ENCODE measurements at regions not wholly inside any gene's neighbourhood (a gene's known extent, or its start where the extent isn't known, plus 50 kb on each side); places are given as distances from the start of the nearest gene placed in this dataset.

DNA sequence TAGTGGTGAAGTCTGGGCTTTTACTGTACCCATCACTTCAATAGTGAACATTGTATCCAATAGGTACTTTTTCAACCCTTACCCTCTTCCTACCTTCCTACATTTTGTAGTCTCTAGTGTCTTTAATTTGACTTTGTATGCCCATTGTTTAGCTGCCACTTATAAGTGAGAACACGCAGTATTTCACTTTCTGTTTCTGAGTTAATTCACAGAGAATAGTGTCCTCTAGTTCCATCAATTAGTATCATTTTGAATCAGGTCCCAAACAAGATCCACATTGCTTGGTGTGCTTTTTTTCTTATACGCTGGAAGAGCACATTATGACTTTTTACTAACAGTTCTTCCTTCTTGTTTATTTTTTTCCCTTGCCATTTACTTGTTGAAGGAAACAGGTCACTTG, 176.0 kb upstream of the WDFY3 start:
- H3K4me3 Mint-ChIP-seq = no peak overlapping the region
- H3K27ac ChIP-seq (ENCODE audit: low read depth, low read length) = no peak overlapping the region
- H3K27ac Mint-ChIP-seq = no peak overlapping the region
- intact Hi-C loops (cut with micrococcal nuclease) = no loop called here
- no peaks in the 10 kb centered on the region for H3K36me3 Mint-ChIP-seq
- no peak overlapping the region for H3K4me3 ChIP-seq (ENCODE audit: low read length in 2 of 2)
- CTCF ChIA-PET (ENCODE audit: partially characterized antibody) = no interaction called here
- no peaks in the 10 kb centered on the region for H3K36me3 ChIP-seq (ENCODE audit: insufficient read depth, low read length)
- no peaks in the 10 kb centered on the region for H3K27me3 ChIP-seq (ENCODE audit: insufficient read depth, low read length)
- POLR2A ChIA-PET (ENCODE audit: partially characterized antibody) = no interaction called here
- no peaks in the 10 kb centered on the region for H3K4me1 ChIP-seq (ENCODE audit: insufficient read depth, low read length)
- H3K4me1 Mint-ChIP-seq = no peaks in the 10 kb centered on the region
- H3K27me3 Mint-ChIP-seq = peaks cover 0 to 2% of the 10 kb centered on the region in 2 donors
- H3K9me3 Mint-ChIP-seq = peaks cover 0 to 4% (median 0%) of the 10 kb centered on the region in 8 donors
- DNase-seq = no peak
- no peaks in the 10 kb centered on the region for H3K9me3 ChIP-seq (ENCODE audit: control insufficient read depth in 1 of 2, low read length in 2 of 2)

DNA sequence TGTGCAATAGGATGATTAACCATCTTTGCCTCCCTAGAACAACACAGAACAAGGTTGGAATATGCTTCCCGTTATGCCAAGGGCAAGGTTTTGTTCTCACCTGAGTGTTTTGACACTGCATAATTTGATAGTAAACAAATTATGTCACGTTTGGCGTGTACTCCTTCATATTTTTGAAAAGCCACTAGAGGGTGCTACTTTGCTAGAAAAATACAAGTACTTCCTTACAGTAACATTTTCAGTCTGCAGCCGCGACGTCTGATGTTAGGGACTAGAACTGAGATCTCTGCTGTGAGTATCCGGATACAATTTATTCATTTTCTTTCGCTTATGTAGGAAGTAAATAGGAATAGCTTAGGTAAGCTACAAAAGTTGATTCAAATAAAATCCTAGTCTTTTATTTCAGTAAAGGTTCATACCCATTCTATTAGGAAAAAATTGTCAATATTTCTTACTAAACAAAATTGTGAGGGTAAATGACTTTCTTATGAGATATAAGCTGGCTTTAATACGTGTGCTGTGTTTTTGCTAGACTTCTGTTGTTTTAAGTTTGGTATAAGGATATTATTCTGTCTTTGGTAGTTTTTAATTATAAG, 181.1 kb upstream of the WDFY3 start:
- H3K4me1 ChIP-seq (ENCODE audit: insufficient read depth, low read length) = no peaks in the 10 kb centered on the region
- intact Hi-C loops (cut with micrococcal nuclease) = loop anchor here (2.0 to 5.0 kb wide), 2 partner anchors 897 to 1750 kb away; no protein-coding TSS in a partner anchor
- Mint-ChIP-seq H3K9me3 (no peaks in the 10 kb centered on the region), H3K4me3 (no peak overlapping the region), H3K27ac (no peak overlapping the region), H3K36me3 (no peaks in the 10 kb centered on the region), H3K4me1 (peaks cover 0 to 2% (median 0%) of the 10 kb centered on the region in 4 donors), H3K27me3 (peaks cover 2% of the 10 kb centered on the region in 2 donors)
- peak in 3 of 5 donors; percentile 1 to 5 (median 2) for DNase-seq
- ChIA-PET CTCF (ENCODE audit: partially characterized antibody) (interaction anchor here (1.4 kb wide), 1 partner anchor 9 kb away, joined by 3 read pairs; no protein-coding TSS in a partner anchor), POLR2A (ENCODE audit: partially characterized antibody) (no interaction called here)
- no peak overlapping the region for H3K4me3 ChIP-seq (ENCODE audit: low read length in 2 of 2)
- H3K27me3 ChIP-seq (ENCODE audit: insufficient read depth, low read length) = no peaks in the 10 kb centered on the region
- no peaks in the 10 kb centered on the region for H3K9me3 ChIP-seq (ENCODE audit: control insufficient read depth in 1 of 2, low read length in 2 of 2)
- H3K27ac ChIP-seq (ENCODE audit: low read depth, low read length) = no peak overlapping the region
- no peaks in the 10 kb centered on the region for H3K36me3 ChIP-seq (ENCODE audit: insufficient read depth, low read length)

DNA sequence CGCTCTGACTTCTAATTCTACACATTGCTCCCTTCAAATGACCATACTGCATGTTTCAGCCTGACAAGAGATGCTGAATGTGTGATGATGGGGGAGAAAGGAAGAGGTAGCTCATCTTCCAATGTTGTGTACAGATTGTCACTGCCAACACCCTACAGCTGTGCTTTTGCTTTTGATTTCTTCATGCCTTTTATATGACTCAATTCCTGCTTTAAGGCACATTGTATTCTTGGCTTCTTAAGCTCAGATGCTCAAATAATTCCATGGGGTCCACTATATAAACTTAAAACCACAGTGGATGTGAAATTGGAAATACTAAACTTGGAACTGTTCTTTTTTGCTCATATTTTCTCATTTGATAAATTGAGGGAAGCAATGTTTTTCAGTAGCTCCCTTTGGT, 183.2 kb upstream of the WDFY3 start:
- H3K36me3 ChIP-seq (ENCODE audit: insufficient read depth, low read length) = no peaks in the 10 kb centered on the region
- no peak overlapping the region for H3K4me3 Mint-ChIP-seq
- H3K4me1 ChIP-seq (ENCODE audit: insufficient read depth, low read length) = no peaks in the 10 kb centered on the region
- no peaks in the 10 kb centered on the region for H3K36me3 Mint-ChIP-seq
- H3K27me3 Mint-ChIP-seq = peaks cover 2% of the 10 kb centered on the region in 2 donors
- no peaks in the 10 kb centered on the region for H3K9me3 ChIP-seq (ENCODE audit: control insufficient read depth in 1 of 2, low read length in 2 of 2)
- H3K27me3 ChIP-seq (ENCODE audit: insufficient read depth, low read length) = no peaks in the 10 kb centered on the region
- CTCF ChIA-PET (ENCODE audit: partially characterized antibody) = no interaction called here
- no peak overlapping the region for H3K27ac ChIP-seq (ENCODE audit: low read depth, low read length)
- H3K4me3 ChIP-seq (ENCODE audit: low read length in 2 of 2) = no peak overlapping the region
- POLR2A ChIA-PET (ENCODE audit: partially characterized antibody) = no interaction called here
- peaks cover 0 to 2% (median 0%) of the 10 kb centered on the region in 4 donors for H3K4me1 Mint-ChIP-seq
- H3K9me3 Mint-ChIP-seq = no peaks in the 10 kb centered on the region
- DNase-seq = no peak
- intact Hi-C loops (cut with micrococcal nuclease) = loop anchor here (5.0 kb wide), 1 partner anchor 1748 kb away; no protein-coding TSS in a partner anchor
- H3K27ac Mint-ChIP-seq = no peak overlapping the region

DNA sequence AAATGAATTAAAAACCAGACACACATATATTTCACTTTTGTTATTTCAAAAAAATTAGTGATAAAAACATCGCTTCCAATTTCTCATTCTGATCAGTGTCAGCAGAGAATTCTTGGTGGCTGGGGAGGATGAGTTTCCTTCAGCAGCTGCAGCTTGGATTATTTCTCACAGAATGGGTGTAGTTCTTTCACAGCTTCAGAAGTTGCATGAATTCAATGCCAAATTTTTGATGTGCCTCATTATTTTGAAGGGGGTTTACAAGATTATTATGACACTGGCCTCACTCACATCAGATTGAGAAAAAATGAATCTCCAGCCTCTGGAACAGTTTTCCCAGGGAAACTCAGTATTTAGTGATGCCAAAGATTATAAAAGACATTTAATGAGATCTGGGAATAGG, 184.9 kb upstream of the WDFY3 start:
- H3K4me1 ChIP-seq (ENCODE audit: insufficient read depth, low read length) = no peaks in the 10 kb centered on the region
- no peaks in the 10 kb centered on the region for H3K27me3 ChIP-seq (ENCODE audit: insufficient read depth, low read length)
- Mint-ChIP-seq H3K27me3 (peaks cover 0 to 2% of the 10 kb centered on the region in 2 donors), H3K9me3 (peaks cover 0 to 6% (median 0%) of the 10 kb centered on the region in 8 donors), H3K36me3 (no peaks in the 10 kb centered on the region), H3K4me3 (no peak overlapping the region), H3K27ac (no peak overlapping the region), H3K4me1 (peaks cover 0 to 2% (median 0%) of the 10 kb centered on the region in 4 donors)
- no peak overlapping the region for H3K4me3 ChIP-seq (ENCODE audit: low read length in 2 of 2)
- no peak overlapping the region for H3K27ac ChIP-seq (ENCODE audit: low read depth, low read length)
- no peak for DNase-seq
- no peaks in the 10 kb centered on the region for H3K9me3 ChIP-seq (ENCODE audit: control insufficient read depth in 1 of 2, low read length in 2 of 2)
- CTCF ChIA-PET (ENCODE audit: partially characterized antibody) = no interaction called here
- no peaks in the 10 kb centered on the region for H3K36me3 ChIP-seq (ENCODE audit: insufficient read depth, low read length)
- intact Hi-C loops (cut with micrococcal nuclease) = no loop called here
- POLR2A ChIA-PET (ENCODE audit: partially characterized antibody) = no interaction called here

DNA sequence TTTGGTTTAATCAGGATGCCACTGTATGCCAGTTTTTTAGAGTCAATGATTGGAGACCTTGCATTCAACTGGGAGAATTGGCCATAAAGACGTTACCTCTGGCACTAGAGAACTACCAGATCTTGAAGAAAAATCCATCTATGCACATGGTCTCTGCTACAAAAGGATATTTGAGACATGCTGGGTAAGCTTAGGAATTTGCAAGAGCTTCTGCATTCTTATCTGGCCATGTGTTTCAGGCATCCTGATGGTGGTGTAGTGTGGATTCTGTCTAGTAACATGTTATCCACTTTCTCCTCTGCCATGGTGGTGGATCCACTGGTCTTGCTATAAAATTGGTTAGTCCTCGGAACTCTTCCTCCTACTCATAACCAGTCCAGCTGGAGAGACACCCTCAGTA, 185.3 kb upstream of the WDFY3 start:
- Histone ChIP-seq H3K4me3 (ENCODE audit: low read length in 2 of 2) (no peak overlapping the region), H3K4me1 (ENCODE audit: insufficient read depth, low read length) (no peaks in the 10 kb centered on the region), H3K27ac (ENCODE audit: low read depth, low read length) (no peak overlapping the region), H3K27me3 (ENCODE audit: insufficient read depth, low read length) (no peaks in the 10 kb centered on the region), H3K36me3 (ENCODE audit: insufficient read depth, low read length) (no peaks in the 10 kb centered on the region), H3K9me3 (ENCODE audit: control insufficient read depth in 1 of 2, low read length in 2 of 2) (no peaks in the 10 kb centered on the region)
- no peak overlapping the region for H3K27ac Mint-ChIP-seq
- no peak overlapping the region for H3K4me3 Mint-ChIP-seq
- POLR2A ChIA-PET (ENCODE audit: partially characterized antibody) = no interaction called here
- CTCF ChIA-PET (ENCODE audit: partially characterized antibody) = no interaction called here
- peaks cover 0 to 2% (median 0%) of the 10 kb centered on the region in 4 donors for H3K4me1 Mint-ChIP-seq
- DNase-seq = no peak
- peaks cover 0 to 6% (median 0%) of the 10 kb centered on the region in 8 donors for H3K9me3 Mint-ChIP-seq
- peaks cover 0 to 2% of the 10 kb centered on the region in 2 donors for H3K27me3 Mint-ChIP-seq
- intact Hi-C loops (cut with micrococcal nuclease) = no loop called here
- no peaks in the 10 kb centered on the region for H3K36me3 Mint-ChIP-seq

DNA sequence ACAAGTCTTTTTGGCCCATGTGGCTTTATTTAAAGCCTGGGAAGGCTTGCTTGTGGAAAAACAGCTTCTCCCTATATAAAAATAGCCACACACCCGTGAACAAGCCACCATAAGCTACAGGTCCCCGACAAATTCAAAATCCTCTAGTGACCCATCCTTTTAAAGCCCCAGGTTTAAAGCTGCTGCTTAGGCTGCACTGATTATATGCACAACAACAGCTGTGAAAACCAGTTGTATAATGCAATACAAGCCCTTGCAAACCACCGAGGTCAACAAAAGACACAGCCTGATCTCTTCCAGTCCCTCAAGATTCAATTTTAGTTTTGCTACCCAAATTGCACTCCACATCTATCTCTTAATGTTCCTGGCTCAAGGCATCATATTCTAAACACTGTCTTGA, 186.0 kb upstream of the WDFY3 start:
- Mint-ChIP-seq H3K9me3 (peaks cover 0 to 6% (median 0%) of the 10 kb centered on the region in 8 donors), H3K36me3 (no peaks in the 10 kb centered on the region), H3K4me3 (no peak overlapping the region), H3K4me1 (peaks cover 0 to 2% (median 0%) of the 10 kb centered on the region in 4 donors), H3K27me3 (peaks cover 0 to 2% of the 10 kb centered on the region in 2 donors), H3K27ac (no peak overlapping the region)
- DNase-seq = no peak
- intact Hi-C loops (cut with micrococcal nuclease) = no loop called here
- CTCF ChIA-PET (ENCODE audit: partially characterized antibody) = no interaction called here
- H3K36me3 ChIP-seq (ENCODE audit: insufficient read depth, low read length) = no peaks in the 10 kb centered on the region
- H3K9me3 ChIP-seq (ENCODE audit: control insufficient read depth in 1 of 2, low read length in 2 of 2) = no peaks in the 10 kb centered on the region
- no peaks in the 10 kb centered on the region for H3K4me1 ChIP-seq (ENCODE audit: insufficient read depth, low read length)
- no peaks in the 10 kb centered on the region for H3K27me3 ChIP-seq (ENCODE audit: insufficient read depth, low read length)
- POLR2A ChIA-PET (ENCODE audit: partially characterized antibody) = no interaction called here
- no peak overlapping the region for H3K27ac ChIP-seq (ENCODE audit: low read depth, low read length)
- no peak overlapping the region for H3K4me3 ChIP-seq (ENCODE audit: low read length in 2 of 2)

DNA sequence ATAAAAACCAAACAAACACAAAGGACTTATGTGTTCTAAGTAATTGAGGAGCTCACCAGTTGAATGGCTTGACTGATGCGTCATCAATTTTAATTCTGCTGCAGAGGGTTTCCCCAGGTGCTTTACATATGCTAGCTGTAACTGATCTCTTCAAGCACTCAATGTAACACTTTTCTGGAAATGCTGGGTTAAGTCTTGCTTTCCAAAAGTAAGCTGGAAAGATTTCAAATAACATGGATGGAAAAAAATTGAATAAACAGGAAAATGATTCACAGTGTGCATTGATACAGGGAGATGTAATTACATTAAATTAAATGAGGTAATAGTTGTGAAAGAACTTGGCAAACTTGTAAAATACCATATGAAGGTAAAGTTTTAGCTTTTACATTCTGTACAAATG, 186.7 kb upstream of the WDFY3 start:
- Mint-ChIP-seq H3K4me3 (no peak overlapping the region), H3K9me3 (peaks cover 0 to 6% (median 0%) of the 10 kb centered on the region in 8 donors), H3K27me3 (peaks cover 0 to under 1% of the 10 kb centered on the region in 2 donors), H3K27ac (no peak overlapping the region), H3K36me3 (no peaks in the 10 kb centered on the region), H3K4me1 (no peaks in the 10 kb centered on the region)
- no peaks in the 10 kb centered on the region for H3K27me3 ChIP-seq (ENCODE audit: insufficient read depth, low read length)
- no peaks in the 10 kb centered on the region for H3K36me3 ChIP-seq (ENCODE audit: insufficient read depth, low read length)
- POLR2A ChIA-PET (ENCODE audit: partially characterized antibody) = no interaction called here
- intact Hi-C loops (cut with micrococcal nuclease) = no loop called here
- no peaks in the 10 kb centered on the region for H3K4me1 ChIP-seq (ENCODE audit: insufficient read depth, low read length)
- no peak for DNase-seq
- no peak overlapping the region for H3K4me3 ChIP-seq (ENCODE audit: low read length in 2 of 2)
- H3K9me3 ChIP-seq (ENCODE audit: control insufficient read depth in 1 of 2, low read length in 2 of 2) = no peaks in the 10 kb centered on the region
- CTCF ChIA-PET (ENCODE audit: partially characterized antibody) = no interaction called here
- no peak overlapping the region for H3K27ac ChIP-seq (ENCODE audit: low read depth, low read length)
